ENCODE measurements at regions not wholly inside any gene's neighbourhood (a gene's known extent, or its start where the extent isn't known, plus 50 kb on each side); places are given as distances from the start of the nearest gene placed in this dataset.

DNA sequence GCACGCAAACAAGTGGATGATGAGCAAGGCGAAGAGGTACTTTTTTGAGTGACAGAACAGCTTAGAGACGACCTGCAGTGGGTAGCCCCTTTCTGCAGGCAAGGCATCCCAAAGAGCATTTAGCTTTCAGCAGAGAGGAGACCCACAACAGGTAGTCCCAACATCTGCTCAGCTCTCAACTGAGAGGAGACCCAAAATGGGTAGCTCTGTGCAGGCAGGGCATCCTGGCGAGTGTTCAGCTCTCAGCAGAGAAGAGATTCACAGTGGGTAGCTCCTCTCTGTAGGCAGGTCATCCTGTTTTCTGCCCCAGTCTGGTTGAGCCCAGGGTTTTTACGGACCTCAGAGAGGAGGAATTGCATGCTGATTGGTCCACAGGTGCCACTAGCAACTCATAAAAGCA lies 2396.1 kb upstream of the C9orf72 start:
- no peak overlapping the region for H3K27ac Mint-ChIP-seq
- H3K4me3 Mint-ChIP-seq, result no peak overlapping the region
- no peaks in the 10 kb centered on the region for H3K4me1 Mint-ChIP-seq
- H3K27me3 Mint-ChIP-seq (ENCODE audit: low read depth), result no peaks in the 10 kb centered on the region
- no peaks in the 10 kb centered on the region for H3K9me3 Mint-ChIP-seq
- no peaks in the 10 kb centered on the region for H3K36me3 Mint-ChIP-seq (ENCODE audit: low read depth)
- TF ChIP-seq CTCF (IDR thresholded peaks at IDR 0.05; ENCODE audit: unreplicated experiment in 3 of 3), result no peak

DNA sequence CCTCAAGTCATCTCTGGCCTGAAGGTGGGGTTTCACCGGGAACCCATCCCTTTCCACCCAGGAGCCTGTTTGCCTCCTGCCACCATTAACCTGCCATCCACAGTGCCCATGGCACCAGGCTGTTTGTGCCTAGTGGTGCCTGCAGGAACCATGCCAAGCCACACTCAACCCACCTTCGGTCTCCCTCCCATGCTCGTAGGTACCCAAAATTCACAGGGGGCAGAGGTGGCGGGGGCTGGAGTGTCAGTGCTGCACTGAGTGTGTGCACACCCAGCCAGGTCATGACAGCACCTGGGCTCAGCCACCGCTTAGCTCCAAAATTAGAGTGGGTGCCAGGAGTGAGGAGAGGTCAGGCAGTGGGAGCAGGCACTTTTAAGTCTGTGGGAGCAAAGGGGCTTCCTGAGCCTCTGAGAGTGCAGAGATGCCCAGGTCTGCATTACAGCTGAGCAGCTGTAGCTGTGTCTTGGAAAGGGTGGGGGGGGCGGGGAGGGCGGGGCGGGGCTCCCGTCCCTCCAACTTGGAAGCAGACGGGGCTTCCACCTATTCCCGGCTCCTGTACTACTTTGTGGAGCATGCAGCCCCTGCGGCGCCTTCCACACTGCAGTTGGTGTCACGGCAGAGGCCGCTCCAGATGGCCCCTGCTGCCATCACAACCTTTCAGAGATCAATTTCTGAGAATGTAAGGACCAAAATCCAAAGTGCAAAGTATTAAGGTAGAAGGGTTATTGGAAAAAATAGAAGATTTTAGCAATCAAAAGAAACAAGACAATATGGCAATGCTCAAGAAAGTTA lies 2396.8 kb upstream of the C9orf72 start:
- Mint-ChIP-seq H3K4me1 (no peaks in the 10 kb centered on the region), H3K36me3 (ENCODE audit: low read depth) (no peaks in the 10 kb centered on the region), H3K4me3 (no peak overlapping the region), H3K9me3 (no peaks in the 10 kb centered on the region), H3K27ac (no peak overlapping the region), H3K27me3 (ENCODE audit: low read depth) (no peaks in the 10 kb centered on the region)
- TF ChIP-seq CTCF (IDR thresholded peaks at IDR 0.05; ENCODE audit: unreplicated experiment in 3 of 3), result no peak

GRCh38 chr9:29974197-29974596 lies 2400.9 kb upstream of the C9orf72 start:
- no peak overlapping the region for H3K27ac Mint-ChIP-seq
- no peaks in the 10 kb centered on the region for H3K4me1 Mint-ChIP-seq
- TF ChIP-seq CTCF (IDR thresholded peaks at IDR 0.05; ENCODE audit: unreplicated experiment in 3 of 3), result no peak
- H3K27me3 Mint-ChIP-seq (ENCODE audit: low read depth), result no peaks in the 10 kb centered on the region
- no peaks in the 10 kb centered on the region for H3K36me3 Mint-ChIP-seq (ENCODE audit: low read depth)
- no peak overlapping the region for H3K4me3 Mint-ChIP-seq
- H3K9me3 Mint-ChIP-seq, result no peaks in the 10 kb centered on the region

- no peaks in the 10 kb centered on the region for H3K4me1 Mint-ChIP-seq
- no peak overlapping the region for H3K4me3 Mint-ChIP-seq
- no peaks in the 10 kb centered on the region for H3K9me3 Mint-ChIP-seq
- H3K36me3 Mint-ChIP-seq (ENCODE audit: low read depth), result no peaks in the 10 kb centered on the region
- no peak for TF ChIP-seq CTCF (IDR thresholded peaks at IDR 0.05; ENCODE audit: unreplicated experiment in 3 of 3)
- H3K27ac Mint-ChIP-seq, result no peak overlapping the region
- H3K27me3 Mint-ChIP-seq (ENCODE audit: low read depth), result no peaks in the 10 kb centered on the region
Observed at GRCh38 chr9:29976981-29977380, 2403.7 kb upstream of the C9orf72 start.

- no peak for TF ChIP-seq CTCF (IDR thresholded peaks at IDR 0.05; ENCODE audit: unreplicated experiment in 3 of 3)
- H3K27ac Mint-ChIP-seq, result no peak overlapping the region
- H3K9me3 Mint-ChIP-seq, result no peaks in the 10 kb centered on the region
- H3K4me1 Mint-ChIP-seq, result no peaks in the 10 kb centered on the region
- no peaks in the 10 kb centered on the region for H3K36me3 Mint-ChIP-seq (ENCODE audit: low read depth)
- no peaks in the 10 kb centered on the region for H3K27me3 Mint-ChIP-seq (ENCODE audit: low read depth)
- H3K4me3 Mint-ChIP-seq, result no peak overlapping the region
Observed at GRCh38 chr9:29981013-29981412, 2403.4 kb upstream of the ACO1 start.

- Mint-ChIP-seq H3K4me3 (no peak overlapping the region), H3K9me3 (peaks cover 12% of the 10 kb centered on the region), H3K27me3 (ENCODE audit: low read depth) (no peaks in the 10 kb centered on the region), H3K36me3 (ENCODE audit: low read depth) (no peaks in the 10 kb centered on the region), H3K27ac (peak overlapping the region in 1 of 3 experiments; percentile 6), H3K4me1 (no peaks in the 10 kb centered on the region)
- no peak for TF ChIP-seq CTCF (IDR thresholded peaks at IDR 0.05; ENCODE audit: unreplicated experiment in 3 of 3)
Observed at GRCh38 chr9:29999645-30000044, 2384.8 kb upstream of the ACO1 start.
